ENCODE measurements at regions not wholly inside any gene's neighbourhood (a gene's known extent, or its start where the extent isn't known, plus 50 kb on each side); places are given as distances from the start of the nearest gene placed in this dataset.
"Not testable (repeated sequence)": the region's sequence is repeated elsewhere in the genome, so short reads cannot be mapped to it uniquely, and the experiment has no call there.

- DNase-seq: no peak
Observed at GRCh38 chr3:16708285-16708684, 103.1 kb upstream of the DAZL start.

DNA sequence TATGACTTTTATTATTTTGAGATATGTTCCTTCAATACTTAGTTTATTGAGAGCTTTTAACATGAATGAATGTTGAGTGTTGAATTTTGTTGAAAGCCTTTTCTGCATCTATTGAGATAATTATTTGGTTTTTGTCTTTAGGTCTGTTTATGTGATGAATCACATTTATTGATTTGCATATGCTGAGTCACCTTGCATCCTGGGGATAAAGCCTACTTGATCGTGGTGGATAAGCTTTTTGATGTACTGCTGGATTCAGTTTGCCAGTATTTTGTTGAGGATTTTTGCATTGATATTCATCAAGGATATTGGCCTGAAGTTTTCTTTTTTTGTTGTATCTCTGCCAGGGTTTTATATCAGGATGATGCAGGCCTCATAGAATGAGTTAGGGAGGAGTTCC, 106.5 kb upstream of the DAZL start:
- DNase-seq: not testable (repeated sequence)

- DNase-seq: no peak
Observed at GRCh38 chr3:16715281-16715680, 110.1 kb upstream of the DAZL start.

DNA sequence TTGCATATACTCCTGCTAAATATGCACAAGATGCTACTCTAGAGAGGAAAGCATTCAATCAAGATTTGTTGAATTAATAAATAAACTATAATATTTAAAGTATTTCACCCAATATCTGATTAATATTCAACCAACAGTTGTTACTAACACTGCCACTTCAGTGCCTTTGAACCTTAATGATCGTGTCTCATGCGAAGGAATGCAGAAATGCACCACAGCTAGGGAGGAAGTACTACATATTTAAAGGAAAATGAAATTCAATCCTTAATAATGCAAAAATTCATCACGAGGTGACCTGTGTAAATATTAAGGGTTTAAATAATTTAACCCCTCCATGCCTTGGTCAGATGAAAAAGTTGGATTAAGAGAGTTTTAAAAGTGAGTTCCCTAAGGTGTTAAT, 114.2 kb upstream of the DAZL start:
- no peak for DNase-seq

GRCh38 chr3:16720367-16720940, 115.2 kb upstream of the DAZL start:
- no peak for DNase-seq

- DNase-seq: no peak
Observed at GRCh38 chr3:16721494-16721893, 116.3 kb upstream of the DAZL start.

DNA sequence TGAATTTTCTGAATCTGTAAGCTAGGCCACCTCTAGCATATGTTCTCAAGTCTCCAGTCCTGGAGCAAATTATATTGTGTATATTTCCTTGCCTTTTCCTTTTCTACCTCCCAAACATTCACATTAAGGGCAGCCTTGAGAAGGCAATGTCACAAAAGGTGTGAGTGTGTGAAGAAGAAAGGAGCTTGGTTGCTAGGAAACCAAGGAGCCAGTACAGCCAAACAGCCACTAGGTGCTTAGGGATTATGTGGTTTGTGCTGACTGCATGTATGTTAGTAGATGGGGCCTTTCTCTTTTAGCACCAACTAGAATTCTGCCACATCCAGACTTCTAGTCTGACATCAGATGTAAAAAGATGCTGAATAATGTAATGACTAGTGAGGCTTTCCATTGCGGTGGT, 118.8 kb upstream of the DAZL start:
- no peak for DNase-seq

DNA sequence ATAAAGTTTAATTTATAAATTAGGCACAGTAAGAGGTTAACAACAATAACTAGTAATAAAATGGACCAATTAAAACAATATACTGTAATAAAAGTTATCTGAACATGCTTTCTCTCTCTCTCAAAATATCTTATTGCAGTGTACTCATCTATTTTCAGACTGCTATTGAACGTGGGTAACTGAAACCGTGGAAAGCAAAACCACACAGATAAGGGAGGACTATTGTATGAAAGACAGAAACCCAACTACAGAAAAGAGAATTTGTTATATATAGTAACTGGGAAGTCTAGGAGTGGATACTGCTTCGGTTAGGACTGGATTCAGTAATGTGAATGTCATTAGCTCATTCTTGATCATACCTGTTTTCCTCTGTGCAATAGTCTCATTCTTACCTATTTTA, 119.3 kb upstream of the DAZL start:
- no peak for DNase-seq

DNA sequence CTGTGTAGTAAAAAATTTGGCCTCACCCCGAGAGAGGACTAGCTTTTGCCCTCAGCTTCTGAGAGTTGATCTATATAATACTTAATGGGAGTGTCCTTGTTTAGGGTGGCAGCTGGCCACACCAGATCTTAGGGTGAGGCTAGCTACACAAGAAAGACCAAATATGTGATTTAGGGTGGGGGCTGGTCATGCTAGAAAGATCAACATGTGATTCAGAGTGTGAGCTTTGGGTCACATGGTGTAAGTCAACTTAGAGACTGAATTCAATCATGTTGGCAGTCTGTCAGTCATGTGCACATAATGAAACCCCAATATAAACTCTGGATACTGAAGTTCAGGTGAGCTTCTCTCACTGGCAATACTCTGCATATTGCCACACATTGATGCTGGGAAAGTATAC, 120.7 kb upstream of the DAZL start:
- no peak for DNase-seq

GRCh38 chr3:16728770-16729745, 123.8 kb upstream of the DAZL start:
- no peak for DNase-seq

GRCh38 chr3:16738451-16738850, 133.2 kb upstream of the DAZL start:
- no peak for DNase-seq

DNA sequence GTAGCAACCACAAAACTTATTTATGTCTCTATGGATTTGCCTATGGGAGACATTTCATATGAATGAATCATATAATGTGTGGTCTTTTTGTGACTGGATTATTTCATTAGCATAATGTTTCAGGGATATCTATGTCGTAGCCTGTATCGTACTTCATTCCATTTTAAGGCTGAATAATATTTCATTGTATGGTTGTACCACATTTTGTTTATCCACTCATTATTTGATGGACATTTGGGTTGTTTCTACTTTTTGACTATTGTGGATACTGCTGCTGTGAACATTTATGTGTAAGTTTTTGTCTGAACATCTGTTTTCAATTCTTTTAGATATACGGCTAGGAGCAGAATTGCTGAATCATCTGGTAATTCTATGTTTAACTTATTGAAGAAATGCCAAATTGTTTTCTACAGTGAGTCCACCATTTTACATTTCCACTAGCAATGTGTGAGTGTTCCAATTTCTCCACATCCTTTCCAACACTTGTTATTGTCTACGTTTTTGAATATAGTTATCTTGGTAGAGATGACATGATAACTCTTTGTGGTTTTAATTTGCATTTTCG, 134.4 kb upstream of the DAZL start:
- DNase-seq: no peak

DNA sequence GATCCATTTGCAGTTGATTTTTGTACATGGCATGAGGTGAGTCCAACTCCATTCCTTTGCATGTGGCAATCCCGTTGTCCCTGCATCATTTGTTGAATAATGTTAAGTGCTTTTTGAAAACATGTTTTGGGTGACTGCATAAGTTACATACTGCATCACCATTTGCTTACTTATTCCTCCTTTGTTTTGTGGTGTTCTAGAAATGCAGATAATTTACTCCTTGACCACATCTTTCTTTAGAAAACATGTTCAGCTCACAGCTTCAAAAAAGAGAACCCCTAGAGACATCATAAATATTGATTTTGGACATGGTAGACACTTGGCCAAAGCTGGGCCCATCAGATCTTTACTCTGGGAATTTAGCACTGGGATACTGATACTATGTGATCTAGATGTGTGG, 135.3 kb upstream of the DAZL start:
- no peak for DNase-seq

DNA sequence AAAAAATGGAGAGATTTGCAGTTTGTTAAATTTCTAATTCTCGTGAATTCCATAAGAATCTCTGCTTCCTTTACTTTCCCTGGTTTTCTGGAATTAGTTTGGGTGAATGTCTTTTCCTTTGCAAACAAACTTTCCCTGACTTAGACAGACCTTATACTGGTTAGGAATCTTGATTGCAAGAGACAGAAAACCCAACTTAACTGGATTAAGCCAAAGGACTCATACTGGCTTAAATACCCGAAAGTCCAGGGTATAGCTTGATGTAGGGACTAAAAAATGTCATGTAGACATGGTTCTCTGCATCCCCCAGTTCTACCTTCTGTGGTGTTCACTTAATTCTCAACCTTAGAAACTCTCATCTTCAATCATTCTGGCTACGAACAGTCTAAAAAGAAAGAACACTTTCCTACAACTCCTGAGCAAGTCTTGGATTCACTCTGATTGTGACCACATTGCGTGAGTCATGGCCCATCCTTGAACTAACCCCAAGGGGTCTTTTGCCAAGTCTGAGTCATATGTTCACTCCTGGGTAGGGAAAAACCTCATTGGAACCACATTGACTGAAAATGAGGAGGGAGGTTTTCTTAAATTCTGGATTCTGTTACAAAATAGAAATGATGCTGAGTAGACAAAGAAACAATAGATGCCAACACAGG, 136.0 kb upstream of the DAZL start:
- no peak for DNase-seq

DNA sequence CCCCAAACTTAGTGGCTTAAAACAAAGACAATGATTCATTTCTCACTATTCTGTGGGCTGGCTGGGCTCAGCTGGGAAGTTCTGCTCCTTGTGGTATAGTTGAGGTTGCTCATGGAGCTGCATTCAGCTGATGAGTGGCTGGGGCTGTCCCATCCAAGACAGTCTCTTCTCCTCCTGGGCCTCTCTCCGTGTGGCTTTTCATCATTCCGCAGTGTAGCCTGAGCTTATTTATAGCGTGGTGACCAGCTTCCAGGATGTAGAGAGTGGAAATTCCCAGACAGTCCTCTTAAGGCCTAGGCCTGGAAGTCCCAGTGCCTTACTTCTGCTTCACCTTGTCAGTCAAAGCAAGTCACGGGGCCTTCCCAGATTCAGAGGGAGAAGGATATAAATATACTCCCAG, 136.7 kb upstream of the DAZL start:
- no peak for DNase-seq

DNA sequence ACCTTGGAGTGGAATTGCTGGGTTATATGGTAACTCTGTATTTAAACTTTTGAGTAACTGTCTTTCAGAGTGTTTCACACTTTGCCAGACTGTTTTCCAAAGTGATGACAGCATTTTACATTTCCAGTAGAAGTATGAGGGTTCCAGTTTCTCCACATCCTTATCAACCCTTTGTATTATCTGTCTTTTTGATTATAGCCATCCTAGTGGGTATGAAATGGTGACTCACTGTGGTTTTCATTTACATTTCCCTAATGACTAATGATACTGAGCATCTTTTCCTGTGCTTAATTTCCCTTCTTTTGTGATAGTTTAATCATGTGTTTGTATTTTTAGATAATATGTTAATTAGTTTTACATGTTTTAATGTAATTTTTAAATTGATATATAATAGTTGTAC, 138.1 kb upstream of the DAZL start:
- no peak for DNase-seq

- no peak for DNase-seq
Observed at GRCh38 chr3:16759227-16759903, 125.4 kb upstream of the PLCL2 start.

DNA sequence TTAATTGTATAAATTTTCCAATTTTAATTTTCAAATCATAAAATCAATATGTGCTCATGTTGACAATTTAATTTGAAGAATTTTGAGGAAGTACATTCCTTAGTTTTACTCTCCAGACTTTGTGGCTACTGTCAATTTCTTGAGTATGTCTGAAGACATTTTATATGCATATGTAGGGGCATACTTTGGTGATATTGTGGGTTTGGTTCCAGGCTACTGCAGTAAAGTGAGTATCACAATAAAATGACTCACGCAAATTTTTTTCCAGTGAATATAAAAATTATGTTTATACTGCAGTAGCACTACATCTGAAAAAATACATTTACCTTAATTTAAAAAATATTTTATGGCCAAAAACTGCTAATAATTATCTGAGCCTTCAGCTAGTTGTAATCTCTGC, 123.2 kb upstream of the PLCL2 start:
- DNase-seq: no peak

- DNase-seq: no peak
Observed at GRCh38 chr3:16765661-16766060, 119.1 kb upstream of the PLCL2 start.

- no peak for DNase-seq
Observed at GRCh38 chr3:16767006-16767405, 117.7 kb upstream of the PLCL2 start.

- no peak for DNase-seq
Observed at GRCh38 chr3:16768014-16768413, 116.7 kb upstream of the PLCL2 start.

GRCh38 chr3:16768956-16769355, 115.8 kb upstream of the PLCL2 start:
- no peak for DNase-seq

- no peak for DNase-seq
Observed at GRCh38 chr3:16769525-16769924, 115.2 kb upstream of the PLCL2 start.

Measured in inflammatory macrophage (primary cell).